Fibroblast of lung (primary cell): ENCODE measurements at regions not wholly inside any gene's neighbourhood (a gene's known extent, or its start where the extent isn't known, plus 50 kb on each side); places are given as distances from the start of the nearest gene placed in this dataset.

Experiments
- EZH2 ChIP-seq: IDR thresholded peaks from 2 replicates; pipeline ENCODE4 v1.5.1; 2012; ENCODE audit warnings: low read length, control low read depth, mild to moderate bottlenecking; ENCODE audit errors: missing control alignments
- TF ChIP-seq, protein P1 (sequence below), 2 donors: IDR thresholded peaks in 1 of 2; conservative IDR thresholded peaks in 1 of 2; 1 replicate in 1 of 2; 2 replicates in 1 of 2; pipeline ENCODE4 v1.5.1; 2011 to 2012; ENCODE audit warnings: low read length in 2 of 2, control low read depth in 1 of 2, inconsistent platforms in 1 of 2, low read depth in 1 of 2, mild to moderate bottlenecking in 1 of 2

- TF ChIP-seq, protein P1, sequence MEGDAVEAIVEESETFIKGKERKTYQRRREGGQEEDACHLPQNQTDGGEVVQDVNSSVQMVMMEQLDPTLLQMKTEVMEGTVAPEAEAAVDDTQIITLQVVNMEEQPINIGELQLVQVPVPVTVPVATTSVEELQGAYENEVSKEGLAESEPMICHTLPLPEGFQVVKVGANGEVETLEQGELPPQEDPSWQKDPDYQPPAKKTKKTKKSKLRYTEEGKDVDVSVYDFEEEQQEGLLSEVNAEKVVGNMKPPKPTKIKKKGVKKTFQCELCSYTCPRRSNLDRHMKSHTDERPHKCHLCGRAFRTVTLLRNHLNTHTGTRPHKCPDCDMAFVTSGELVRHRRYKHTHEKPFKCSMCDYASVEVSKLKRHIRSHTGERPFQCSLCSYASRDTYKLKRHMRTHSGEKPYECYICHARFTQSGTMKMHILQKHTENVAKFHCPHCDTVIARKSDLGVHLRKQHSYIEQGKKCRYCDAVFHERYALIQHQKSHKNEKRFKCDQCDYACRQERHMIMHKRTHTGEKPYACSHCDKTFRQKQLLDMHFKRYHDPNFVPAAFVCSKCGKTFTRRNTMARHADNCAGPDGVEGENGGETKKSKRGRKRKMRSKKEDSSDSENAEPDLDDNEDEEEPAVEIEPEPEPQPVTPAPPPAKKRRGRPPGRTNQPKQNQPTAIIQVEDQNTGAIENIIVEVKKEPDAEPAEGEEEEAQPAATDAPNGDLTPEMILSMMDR (conservative IDR thresholded peaks at IDR 0.05 in 1 of 2, IDR thresholded peaks at IDR 0.05 in 1 of 2; ENCODE audit: low read depth in 1 of 2, low read length in 2 of 2) = no peak
- no peak for TF ChIP-seq EZH2
These were observed 436.7 kb upstream of the MDFIC2 start for GRCh38 chr3:70749122-70749521.
